ENCODE measurements at regions not wholly inside any gene's neighbourhood (a gene's known extent, or its start where the extent isn't known, plus 50 kb on each side); places are given as distances from the start of the nearest gene placed in this dataset.
"Not testable (repeated sequence)": the region's sequence is repeated elsewhere in the genome, so short reads cannot be mapped to it uniquely, and the experiment has no call there.

DNA sequence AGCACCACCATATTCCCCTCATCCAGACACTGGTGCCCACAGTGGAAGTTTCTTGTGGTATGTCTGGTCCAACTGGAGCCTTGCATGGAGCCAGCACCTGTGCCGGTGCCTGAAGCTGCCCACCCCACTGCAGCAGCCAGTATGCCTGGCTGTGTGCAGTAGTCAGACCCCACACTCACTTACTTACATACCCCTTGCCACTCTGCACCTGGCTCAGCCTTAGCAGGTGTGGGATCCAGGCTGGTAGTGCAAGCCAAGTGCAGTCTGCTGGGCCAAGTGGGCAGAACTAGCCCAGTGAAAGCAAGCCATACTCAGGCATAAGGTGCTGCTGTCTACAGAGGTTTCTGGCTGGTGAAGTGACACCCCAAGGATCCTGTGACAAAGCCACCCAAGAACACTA, 871.4 kb upstream of the C9orf72 start:
- Mint-ChIP-seq H3K9me3 (peaks cover 2 to 6% (median 5%) of the 10 kb centered on the region in 3 donors), H3K36me3 (no peaks in the 10 kb centered on the region), H3K4me3 (no peak overlapping the region), H3K4me1 (no peaks in the 10 kb centered on the region), H3K27ac (no peak overlapping the region), H3K27me3 (no peaks in the 10 kb centered on the region)

DNA sequence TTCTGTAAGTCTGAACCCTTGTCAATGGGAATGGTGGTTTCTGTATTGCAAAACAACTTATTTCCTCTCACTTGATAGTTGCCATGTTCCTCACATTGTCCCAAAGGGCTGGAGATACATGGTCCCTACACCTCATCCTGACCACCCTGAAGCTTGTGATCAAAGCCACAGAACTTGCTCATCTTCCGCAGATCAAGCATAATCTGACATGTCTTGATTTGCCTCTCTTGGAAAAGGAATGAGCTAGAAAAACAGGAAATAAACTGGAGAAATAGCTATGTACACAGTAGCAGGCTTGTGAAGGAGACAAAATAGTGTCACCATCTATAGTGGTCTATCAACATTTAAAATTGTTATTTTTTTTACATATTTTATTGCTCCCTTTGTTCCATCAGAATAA, 871.9 kb upstream of the C9orf72 start:
- Mint-ChIP-seq H3K9me3 (peaks cover 2 to 8% (median 5%) of the 10 kb centered on the region in 3 donors), H3K27ac (no peak overlapping the region), H3K36me3 (no peaks in the 10 kb centered on the region), H3K4me3 (no peak overlapping the region), H3K4me1 (no peaks in the 10 kb centered on the region), H3K27me3 (no peaks in the 10 kb centered on the region)

DNA sequence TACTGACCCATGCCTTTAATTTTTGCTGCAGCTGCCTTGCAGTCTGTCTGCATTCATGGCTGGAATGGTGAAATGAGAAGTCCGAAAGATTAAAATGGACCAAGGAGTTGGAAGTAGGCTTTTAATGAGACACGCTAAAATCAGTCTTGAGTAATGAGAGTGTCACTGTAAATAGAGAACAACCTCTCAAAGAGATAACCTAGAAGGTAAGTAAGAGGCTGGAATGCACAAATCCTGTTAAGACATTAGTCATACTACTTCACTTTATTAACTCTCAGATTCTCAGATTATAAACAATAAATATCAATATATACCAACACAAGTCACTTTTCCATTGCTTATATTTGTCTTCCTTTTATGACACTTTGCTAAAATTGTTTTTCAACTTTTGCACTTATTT, 880.6 kb upstream of the C9orf72 start:
- no peak overlapping the region for H3K4me3 Mint-ChIP-seq
- no peak overlapping the region for H3K27ac Mint-ChIP-seq
- peaks cover 0 to 6% (median 4%) of the 10 kb centered on the region in 3 donors for H3K9me3 Mint-ChIP-seq
- H3K27me3 Mint-ChIP-seq, result no peaks in the 10 kb centered on the region
- no peaks in the 10 kb centered on the region for H3K4me1 Mint-ChIP-seq
- no peaks in the 10 kb centered on the region for H3K36me3 Mint-ChIP-seq

DNA sequence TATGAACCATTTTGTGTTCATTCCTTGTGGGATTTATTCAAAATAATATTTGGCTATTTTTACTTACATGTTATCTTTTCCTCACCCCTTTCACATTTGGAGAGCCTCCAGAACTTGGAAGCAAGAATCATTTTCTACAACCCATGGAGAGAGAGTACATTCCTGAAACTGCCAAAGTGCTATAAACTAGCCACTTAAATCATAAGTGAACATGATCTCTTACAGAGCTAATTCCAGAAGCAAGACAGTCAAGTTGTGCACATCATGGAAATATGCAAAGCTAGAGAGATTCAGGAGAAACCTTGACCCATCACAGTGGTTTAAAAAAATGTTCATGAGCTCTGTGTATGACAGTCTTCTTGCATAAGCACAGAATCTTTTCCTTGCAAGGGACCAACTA, 883.6 kb upstream of the C9orf72 start:
- H3K36me3 Mint-ChIP-seq, result no peaks in the 10 kb centered on the region
- peaks cover 0 to 6% (median 6%) of the 10 kb centered on the region in 3 donors for H3K9me3 Mint-ChIP-seq
- no peak overlapping the region for H3K27ac Mint-ChIP-seq
- H3K4me1 Mint-ChIP-seq, result no peaks in the 10 kb centered on the region
- no peaks in the 10 kb centered on the region for H3K27me3 Mint-ChIP-seq
- no peak overlapping the region for H3K4me3 Mint-ChIP-seq

DNA sequence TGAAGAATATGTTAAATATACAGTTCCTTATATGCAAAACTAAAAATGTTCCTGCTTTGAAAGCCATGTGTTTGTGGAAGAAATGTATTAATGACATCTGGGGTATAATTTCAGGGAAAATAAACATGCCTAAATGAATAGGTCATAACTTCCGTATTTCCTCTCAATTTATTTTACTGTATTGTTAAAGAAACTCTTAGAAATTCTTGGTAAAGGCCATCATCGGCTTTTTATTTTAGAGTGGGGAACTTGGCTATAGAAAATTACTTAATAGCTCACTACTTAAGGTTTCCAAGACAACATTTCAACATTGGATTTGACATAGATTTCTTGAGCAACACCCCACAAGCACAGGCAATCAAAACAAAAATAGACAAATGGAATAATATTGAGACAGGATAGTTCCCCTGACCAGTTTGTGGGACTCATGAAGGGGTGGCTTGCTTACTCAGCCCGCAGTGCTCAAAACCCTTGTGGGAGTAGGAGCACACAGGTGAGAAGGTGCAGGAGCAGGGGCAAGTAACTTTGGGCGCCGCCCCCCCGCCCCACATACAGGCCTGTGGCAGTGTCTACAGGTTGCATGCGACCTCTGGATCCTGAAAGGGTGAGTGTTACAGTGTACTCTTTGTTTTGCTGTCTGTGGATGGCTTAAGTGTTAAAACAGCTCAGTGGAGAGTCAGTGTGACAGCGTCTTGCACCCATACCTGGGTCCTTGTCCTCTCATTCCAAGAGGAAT, 891.4 kb upstream of the C9orf72 start:
- Mint-ChIP-seq H3K4me1 (no peaks in the 10 kb centered on the region), H3K27ac (no peak overlapping the region), H3K27me3 (no peaks in the 10 kb centered on the region), H3K4me3 (no peak overlapping the region), H3K9me3 (peaks cover 4 to 21% (median 11%) of the 10 kb centered on the region in 3 donors), H3K36me3 (no peaks in the 10 kb centered on the region)

DNA sequence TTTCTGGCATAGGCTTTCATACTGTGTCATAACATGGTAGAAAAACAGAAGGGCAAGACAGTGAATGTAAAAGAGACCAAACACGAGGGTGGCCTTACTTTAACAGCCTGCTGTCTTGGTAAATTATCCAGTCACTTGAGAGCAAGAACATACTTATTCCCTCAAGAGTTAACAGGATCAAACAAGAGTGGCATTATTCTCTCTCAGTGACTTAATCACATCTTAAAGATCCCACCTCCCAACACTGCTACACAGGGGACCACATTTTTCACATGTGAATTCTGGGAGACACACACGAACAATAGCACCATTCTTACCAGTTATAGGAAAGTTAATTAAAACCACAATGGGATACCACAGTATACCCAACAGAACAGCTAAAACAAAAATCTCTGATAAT, 898.0 kb upstream of the C9orf72 start:
- peaks cover 0 to 14% (median 11%) of the 10 kb centered on the region in 3 donors for H3K9me3 Mint-ChIP-seq

DNA sequence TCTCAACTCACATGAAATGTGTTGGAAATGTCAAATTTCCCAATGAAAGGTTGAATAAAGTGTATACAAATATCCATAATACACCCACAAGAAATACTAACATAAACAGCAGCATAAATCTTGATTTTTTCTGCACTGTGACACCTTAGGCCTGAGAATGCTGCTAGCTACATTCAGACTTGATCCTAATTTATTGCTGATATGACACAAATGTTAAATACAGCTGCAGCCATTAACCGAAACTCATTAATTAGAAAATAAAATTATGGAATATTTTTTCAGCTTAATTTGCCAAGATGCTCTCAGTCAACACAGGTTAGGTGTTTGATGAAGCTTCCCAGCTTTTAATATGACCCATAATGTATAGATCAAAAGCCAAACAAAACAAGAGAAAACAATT, 914.3 kb upstream of the C9orf72 start:
- Mint-ChIP-seq H3K9me3 (peaks cover 2 to 10% (median 3%) of the 10 kb centered on the region in 3 donors), H3K4me1 (no peaks in the 10 kb centered on the region)

More for the DNA sequence above, 898.0 kb upstream of the C9orf72 start:
- no peaks in the 10 kb centered on the region for H3K4me1 Mint-ChIP-seq
- no peaks in the 10 kb centered on the region for H3K27me3 Mint-ChIP-seq
- no peak overlapping the region for H3K4me3 Mint-ChIP-seq
- H3K36me3 Mint-ChIP-seq, result no peaks in the 10 kb centered on the region
- no peak overlapping the region for H3K27ac Mint-ChIP-seq

DNA sequence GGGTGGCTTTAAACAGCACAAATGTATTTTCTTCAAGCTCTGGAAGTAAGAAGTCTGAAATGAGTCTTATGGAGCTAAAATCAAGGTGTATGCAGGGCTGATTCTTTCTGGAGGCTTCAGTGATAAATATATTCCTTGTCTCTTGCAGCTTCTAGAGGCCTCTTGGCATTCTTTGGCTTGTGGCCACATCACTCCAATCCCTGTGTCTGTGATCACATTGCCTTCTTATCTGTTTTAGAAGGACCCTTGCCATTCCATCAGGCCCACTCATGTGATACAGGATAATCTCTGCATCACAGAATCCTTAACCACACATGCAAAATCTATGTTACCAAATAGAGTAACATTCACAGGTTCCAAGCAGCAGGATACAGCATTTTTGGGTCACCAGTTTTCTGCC, 917.8 kb upstream of the C9orf72 start:
- Mint-ChIP-seq H3K36me3 (no peaks in the 10 kb centered on the region), H3K27me3 (no peaks in the 10 kb centered on the region), H3K4me3 (no peak overlapping the region), H3K27ac (no peak overlapping the region), H3K4me1 (no peaks in the 10 kb centered on the region), H3K9me3 (peaks cover 0 to 10% (median 3%) of the 10 kb centered on the region in 3 donors)

More for the DNA sequence above, 914.3 kb upstream of the C9orf72 start:
- Mint-ChIP-seq H3K36me3 (no peaks in the 10 kb centered on the region), H3K27me3 (no peaks in the 10 kb centered on the region), H3K27ac (no peak overlapping the region), H3K4me3 (no peak overlapping the region)

DNA sequence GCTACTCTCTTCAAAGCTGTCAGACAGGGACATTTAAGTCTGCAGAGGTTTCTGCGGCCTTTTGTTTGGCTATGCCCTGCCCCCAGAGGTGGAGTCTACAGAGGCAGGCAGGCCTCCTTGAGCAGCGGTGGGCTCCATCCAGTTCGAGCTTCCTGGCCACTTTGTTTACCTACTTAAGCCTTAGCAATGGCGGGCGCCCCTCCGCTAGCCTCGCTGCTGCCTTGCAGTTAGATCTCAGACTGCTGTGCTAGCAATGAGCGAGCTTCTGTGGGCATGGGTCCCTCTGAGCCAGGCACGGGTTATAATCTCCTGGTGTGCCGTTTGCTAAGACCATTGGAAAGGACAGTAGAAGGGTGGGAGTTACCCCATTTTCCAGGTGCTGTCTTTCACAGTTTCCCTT, 924.9 kb upstream of the C9orf72 start:
- H3K4me1 Mint-ChIP-seq, H3K9me3 Mint-ChIP-seq, H3K27me3 Mint-ChIP-seq, H3K36me3 Mint-ChIP-seq, H3K4me3 Mint-ChIP-seq, H3K27ac Mint-ChIP-seq: not testable (repeated sequence)

DNA sequence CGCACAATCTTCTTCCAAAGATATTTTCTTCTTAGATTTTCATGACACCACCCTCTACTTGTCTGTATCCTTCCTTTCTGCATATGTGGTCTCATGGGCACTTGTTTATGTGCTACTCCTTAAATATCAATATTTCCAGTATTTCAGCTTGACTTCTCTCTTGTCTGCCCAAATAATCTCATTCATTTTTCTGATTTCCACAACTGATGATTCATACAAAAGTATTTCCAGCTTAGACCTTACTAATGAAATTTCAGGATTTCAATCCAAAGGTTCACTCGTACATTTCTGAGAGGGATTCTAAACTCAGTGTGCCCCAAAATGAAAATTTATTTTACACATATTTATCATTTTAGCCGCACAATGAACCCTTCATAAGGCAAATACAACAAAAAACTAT, 928.9 kb upstream of the C9orf72 start:
- no peak overlapping the region for H3K27ac Mint-ChIP-seq
- H3K27me3 Mint-ChIP-seq, result no peaks in the 10 kb centered on the region
- no peaks in the 10 kb centered on the region for H3K4me1 Mint-ChIP-seq
- H3K4me3 Mint-ChIP-seq, result no peak overlapping the region
- H3K36me3 Mint-ChIP-seq, result no peaks in the 10 kb centered on the region
- peaks cover 0 to 3% (median 2%) of the 10 kb centered on the region in 3 donors for H3K9me3 Mint-ChIP-seq

DNA sequence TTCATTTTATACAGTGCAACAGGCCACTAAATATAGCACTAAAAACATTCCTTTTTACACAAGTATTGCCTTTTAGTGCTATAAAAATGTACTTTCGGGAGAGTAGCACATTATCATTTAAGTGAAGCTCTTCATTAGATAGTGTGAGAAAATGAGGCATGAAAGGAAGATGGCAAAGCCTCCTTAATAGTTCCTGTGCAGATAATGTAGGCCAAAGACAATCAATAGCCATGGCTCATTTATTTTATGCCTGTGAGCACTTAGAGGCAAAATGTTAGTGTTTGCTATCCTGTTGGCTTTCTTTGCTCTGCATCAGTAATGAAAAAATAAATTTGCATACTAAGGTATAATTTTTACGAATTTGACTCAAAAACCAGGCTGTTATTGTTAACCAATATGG, 929.5 kb upstream of the C9orf72 start:
- Mint-ChIP-seq H3K4me1 (no peaks in the 10 kb centered on the region), H3K27ac (no peak overlapping the region), H3K9me3 (peaks cover 0 to 3% (median 2%) of the 10 kb centered on the region in 3 donors), H3K4me3 (no peak overlapping the region), H3K36me3 (no peaks in the 10 kb centered on the region), H3K27me3 (no peaks in the 10 kb centered on the region)

DNA sequence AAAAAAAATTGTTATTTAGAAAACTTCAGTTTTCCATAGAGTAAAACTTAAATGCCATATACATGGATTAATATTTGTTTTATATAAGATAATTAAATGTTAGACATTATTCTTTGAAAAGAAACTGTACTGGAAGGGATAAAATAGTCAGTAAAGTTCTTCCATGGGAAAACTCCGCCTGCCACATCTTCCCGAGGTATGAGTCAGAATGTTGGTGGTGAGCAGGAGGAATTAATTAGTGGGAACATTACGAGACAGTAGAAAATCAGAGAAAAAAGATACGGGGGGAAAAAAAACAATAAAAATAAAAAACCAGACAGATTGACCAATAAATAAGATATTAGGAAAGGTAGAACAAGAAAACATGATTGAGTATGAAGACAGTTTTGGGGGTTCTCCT, 930.3 kb upstream of the C9orf72 start:
- H3K9me3 Mint-ChIP-seq, result peaks cover 0 to 3% (median 2%) of the 10 kb centered on the region in 3 donors
- no peak overlapping the region for H3K4me3 Mint-ChIP-seq
- no peak overlapping the region for H3K27ac Mint-ChIP-seq
- no peaks in the 10 kb centered on the region for H3K4me1 Mint-ChIP-seq
- no peaks in the 10 kb centered on the region for H3K27me3 Mint-ChIP-seq
- H3K36me3 Mint-ChIP-seq, result no peaks in the 10 kb centered on the region

DNA sequence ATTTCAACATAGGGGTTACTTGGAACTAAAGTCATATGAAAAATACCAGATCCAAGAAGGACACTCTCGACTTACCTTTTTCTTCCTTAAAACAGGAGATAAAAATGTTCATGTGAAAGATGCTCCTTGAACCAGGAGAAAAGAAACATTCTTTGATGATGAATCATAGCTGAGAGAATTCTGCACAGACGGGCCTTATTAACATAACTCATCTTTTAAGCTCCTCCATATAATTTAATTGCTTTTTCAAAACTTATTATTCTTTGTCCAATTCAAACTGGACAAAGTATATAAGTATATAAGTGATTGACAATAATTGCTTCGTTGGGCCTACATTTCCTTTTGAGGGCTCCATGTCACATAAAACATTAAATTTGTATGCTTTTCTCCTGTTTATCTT, 945.2 kb upstream of the C9orf72 start:
- peaks cover 0 to 10% (median 0%) of the 10 kb centered on the region in 3 donors for H3K9me3 Mint-ChIP-seq
- H3K27me3 Mint-ChIP-seq, result no peaks in the 10 kb centered on the region
- no peaks in the 10 kb centered on the region for H3K36me3 Mint-ChIP-seq
- no peaks in the 10 kb centered on the region for H3K4me1 Mint-ChIP-seq
- no peak overlapping the region for H3K4me3 Mint-ChIP-seq
- no peak overlapping the region for H3K27ac Mint-ChIP-seq

DNA sequence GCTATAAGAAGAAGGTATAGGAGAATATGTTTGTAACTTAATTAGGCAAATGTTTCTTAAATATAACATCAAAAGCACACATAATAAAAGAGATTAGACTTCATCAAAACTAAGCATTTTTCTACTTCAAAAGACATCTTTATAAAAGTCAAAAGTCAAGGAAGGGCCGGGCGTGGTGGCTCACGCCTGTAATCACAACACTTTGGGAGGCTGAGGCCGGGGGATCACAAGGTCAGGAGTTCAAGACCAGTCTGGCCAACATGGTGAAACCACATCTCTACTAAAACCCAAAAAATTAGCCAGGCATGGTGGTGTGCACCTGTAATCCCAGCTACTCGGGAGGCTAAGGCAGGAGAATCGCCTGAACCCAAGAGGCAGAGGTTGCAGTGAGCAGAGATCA, 951.0 kb upstream of the C9orf72 start:
- not testable (repeated sequence) for H3K27ac Mint-ChIP-seq, H3K4me1 Mint-ChIP-seq, H3K27me3 Mint-ChIP-seq, H3K9me3 Mint-ChIP-seq, H3K36me3 Mint-ChIP-seq, H3K4me3 Mint-ChIP-seq

DNA sequence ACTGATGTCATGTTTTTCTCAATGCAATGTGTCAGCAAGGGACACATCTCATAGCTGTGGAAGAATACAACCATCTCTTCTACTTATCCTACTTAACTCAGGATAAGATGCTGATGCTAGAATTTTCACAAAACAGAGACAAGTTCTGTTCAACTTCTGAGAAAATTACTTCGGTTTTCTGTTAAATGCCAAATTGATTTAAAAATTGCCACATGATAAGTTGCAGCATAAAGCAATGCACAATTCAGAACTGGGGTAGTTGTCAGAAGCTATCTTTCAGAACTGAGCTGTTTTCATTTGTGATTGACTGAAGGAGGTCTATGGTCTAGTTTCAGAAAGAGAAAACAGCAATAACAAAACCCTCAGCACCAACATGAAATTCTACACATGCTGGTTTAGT, 954.8 kb upstream of the C9orf72 start:
- Mint-ChIP-seq H3K4me3 (no peak overlapping the region), H3K9me3 (peaks cover 0 to 4% (median 0%) of the 10 kb centered on the region in 3 donors), H3K36me3 (no peaks in the 10 kb centered on the region), H3K27ac (no peak overlapping the region), H3K4me1 (no peaks in the 10 kb centered on the region), H3K27me3 (no peaks in the 10 kb centered on the region)

DNA sequence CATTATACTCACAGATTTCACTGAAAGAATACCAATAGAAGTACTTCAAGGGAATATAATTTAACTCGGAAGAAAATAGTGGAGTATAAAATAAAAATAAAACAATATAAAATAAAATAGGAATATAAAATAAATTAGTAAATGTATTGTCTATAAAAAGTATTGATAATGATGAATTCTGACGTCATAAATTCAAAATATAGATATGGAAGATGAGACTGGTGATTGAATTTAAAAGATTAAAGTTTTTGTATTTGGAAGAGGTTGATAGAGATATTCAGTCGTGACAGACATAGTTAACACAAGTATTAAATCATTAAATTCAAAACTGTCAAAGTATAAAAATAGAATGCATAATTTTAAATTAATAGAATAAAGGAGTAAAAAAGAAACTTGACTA, 964.9 kb upstream of the C9orf72 start:
- Mint-ChIP-seq H3K27ac (no peak overlapping the region), H3K4me1 (no peaks in the 10 kb centered on the region), H3K9me3 (peaks cover 2 to 9% (median 7%) of the 10 kb centered on the region in 3 donors), H3K4me3 (no peak overlapping the region), H3K27me3 (no peaks in the 10 kb centered on the region), H3K36me3 (no peaks in the 10 kb centered on the region)

All from IgD-negative memory B cell (primary cell).